Trophoblast cell (in vitro differentiated cells and primary cell): ENCODE measurements at regions not wholly inside any gene's neighbourhood (a gene's known extent, or its start where the extent isn't known, plus 50 kb on each side); places are given as distances from the start of the nearest gene placed in this dataset.

Experiments
- DNase-seq, 2 donors: peaks; one replicate each; pipeline ENCODE4 v3.0.0-alpha.2; 2016
- H2AFZ ChIP-seq: 2 replicates; pipeline ENCODE4 v1.6.1; 2013; ENCODE audit warnings: low read length, moderate library complexity, mild to moderate bottlenecking; ENCODE audit not compliant: insufficient read depth, poor library complexity
- H2AK5ac ChIP-seq: 2 replicates; pipeline ENCODE4 v1.6.1; 2013; ENCODE audit warnings: mild to moderate bottlenecking, low read length
- H2BK120ac ChIP-seq: 2 replicates; pipeline ENCODE4 v1.6.1; 2013; ENCODE audit warnings: low read length, mild to moderate bottlenecking, moderate library complexity; ENCODE audit not compliant: insufficient read depth, poor library complexity
- H2BK12ac ChIP-seq: 2 replicates; pipeline ENCODE4 v1.6.1; 2013; ENCODE audit warnings: mild to moderate bottlenecking, low read length, moderate library complexity
- H2BK5ac ChIP-seq: 2 replicates; pipeline ENCODE4 v1.6.1; 2013; ENCODE audit warnings: low read length, low read depth, moderate library complexity, mild to moderate bottlenecking; ENCODE audit not compliant: poor library complexity
- H3K14ac ChIP-seq: 2 replicates; pipeline ENCODE4 v1.6.1; 2013; ENCODE audit warnings: mild to moderate bottlenecking, low read length
- H3K18ac ChIP-seq: 2 replicates; pipeline ENCODE4 v1.6.1; 2013; ENCODE audit warnings: mild to moderate bottlenecking, low read length
- H3K23ac ChIP-seq: 2 replicates; pipeline ENCODE4 v1.6.1; 2013; ENCODE audit warnings: low read length
- H3K27ac ChIP-seq: 2 replicates; pipeline ENCODE4 v1.5.1; 2013; ENCODE audit warnings: low read depth, mild to moderate bottlenecking, inconsistent platforms, low read length, moderate library complexity
- H3K27me3 ChIP-seq: 2 replicates; pipeline ENCODE4 v1.6.1; 2013; ENCODE audit warnings: inconsistent platforms, mild to moderate bottlenecking, low read length, moderate library complexity; ENCODE audit not compliant: insufficient read depth
- H3K36me3 ChIP-seq, 2 experiments: 1 replicate in 1 of 2; 2 replicates in 1 of 2; pipeline ENCODE4 v1.6.1; 2013; ENCODE audit warnings: low read length in 2 of 2, mild to moderate bottlenecking in 2 of 2, moderate library complexity in 1 of 2; ENCODE audit not compliant: insufficient read depth in 2 of 2, control insufficient read depth in 1 of 2
- H3K4ac ChIP-seq: 2 replicates; pipeline ENCODE4 v1.6.1; 2013; ENCODE audit warnings: low read depth, mild to moderate bottlenecking, low read length, moderate library complexity
- H3K4me1 ChIP-seq, 2 experiments: 1 replicate in 1 of 2; 2 replicates in 1 of 2; pipeline ENCODE4 v1.6.1; 2013; ENCODE audit warnings: low read length in 2 of 2, mild to moderate bottlenecking in 2 of 2, moderate library complexity in 1 of 2; ENCODE audit not compliant: insufficient read depth in 2 of 2, control insufficient read depth in 1 of 2
- H3K4me2 ChIP-seq: 2 replicates; pipeline ENCODE4 v1.6.1; 2013; ENCODE audit warnings: inconsistent platforms, mild to moderate bottlenecking, low read length, moderate library complexity
- H3K4me3 ChIP-seq: 2 replicates; pipeline ENCODE4 v1.5.1; 2013; ENCODE audit warnings: mild to moderate bottlenecking, low read depth, low read length, inconsistent platforms
- H3K79me1 ChIP-seq: one replicate; pipeline ENCODE4 v1.6.1; 2013; ENCODE audit warnings: low read length
- H3K79me2 ChIP-seq: 2 replicates; pipeline ENCODE4 v1.6.1; 2013; ENCODE audit warnings: low read length, mild to moderate bottlenecking; ENCODE audit not compliant: control insufficient read depth, insufficient read depth, poor library complexity
- H3K9ac ChIP-seq: 2 replicates; pipeline ENCODE4 v1.6.1; 2013; ENCODE audit warnings: mild to moderate bottlenecking, low read length
- H3K9me3 ChIP-seq: 2 replicates; pipeline ENCODE4 v1.6.1; 2013; ENCODE audit warnings: low read depth, mild to moderate bottlenecking, control low read depth, inconsistent platforms, low read length; ENCODE audit not compliant: insufficient read depth
- H4K12ac ChIP-seq: 2 replicates; pipeline ENCODE4 v1.6.1; 2013; ENCODE audit warnings: low read depth, mild to moderate bottlenecking, low read length, moderate library complexity
- H4K8ac ChIP-seq: 2 replicates; pipeline ENCODE4 v1.6.1; 2013; ENCODE audit warnings: low read depth, mild to moderate bottlenecking, low read length, moderate library complexity
- H4K91ac ChIP-seq: one replicate; pipeline ENCODE4 v1.6.1; 2013; ENCODE audit warnings: low read depth, mild to moderate bottlenecking, low read length, moderate library complexity
- WGBS: extraction: QIAGEN DNeasy Blood & Tissue Kit; methylation state at CpG from one replicate; pipeline ENCODE4 v1.1.7; 2013; ENCODE audit warnings: missing lambda C conversion rate; ENCODE audit not compliant: insufficient read length, insufficient coverage; ENCODE audit errors: extremely low coverage; 5-methylcytosine and 5-hydroxymethylcytosine counted together

DNA sequence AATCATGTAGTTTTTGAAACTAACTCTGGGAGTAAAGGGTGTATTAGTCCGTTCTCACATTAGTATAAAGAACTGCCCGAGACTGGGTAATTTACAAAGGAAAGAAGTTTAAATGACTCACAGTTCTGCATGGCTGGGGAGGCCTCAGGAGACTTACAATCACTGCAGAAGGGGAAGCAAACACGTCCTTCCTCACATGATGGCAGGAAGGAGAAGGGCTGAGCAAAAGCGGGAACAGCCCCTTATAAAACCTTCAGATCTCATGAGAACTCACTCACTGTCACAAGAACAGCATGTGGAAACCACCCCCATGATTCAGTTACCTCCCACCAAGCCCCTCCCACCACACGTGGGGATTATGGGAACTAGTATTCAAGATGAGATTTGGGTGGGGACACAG lies 256.5 kb upstream of the TNRC6C start:
- peaks cover 17% of the 10 kb centered on the region for H3K9me3 ChIP-seq
- no peaks in the 10 kb centered on the region for H3K79me1 ChIP-seq
- H4K12ac ChIP-seq = no peak overlapping the region
- H3K4me3 ChIP-seq = no peak overlapping the region
- no peak overlapping the region for H3K23ac ChIP-seq
- no peak overlapping the region for H2BK12ac ChIP-seq
- H4K91ac ChIP-seq = no peak overlapping the region
- H3K4ac ChIP-seq = no peak overlapping the region
- H2AK5ac ChIP-seq = no peak overlapping the region
- H3K9ac ChIP-seq = no peak overlapping the region
- no peaks in the 10 kb centered on the region for H3K79me2 ChIP-seq
- no peak overlapping the region for H4K8ac ChIP-seq
- H2BK5ac ChIP-seq = no peak overlapping the region
- H3K27me3 ChIP-seq = peaks cover 7% of the 10 kb centered on the region
- H3K14ac ChIP-seq = no peak overlapping the region
- H3K18ac ChIP-seq = no peak overlapping the region
- no peak overlapping the region for H3K4me2 ChIP-seq
- no peak overlapping the region for H2AFZ ChIP-seq
- H3K36me3 ChIP-seq = no peaks in the 10 kb centered on the region
- H2BK120ac ChIP-seq = no peak overlapping the region
- WGBS = no CpG with 5 or more reads among the region's 5 CpGs
- H3K4me1 ChIP-seq = no peaks in the 10 kb centered on the region
- H3K27ac ChIP-seq = no peak overlapping the region
- no peak for DNase-seq

GRCh38 chr17:77704048-77704815 lies 254.3 kb upstream of the TNRC6C start:
- no peak overlapping the region for H3K4me3 ChIP-seq

DNA sequence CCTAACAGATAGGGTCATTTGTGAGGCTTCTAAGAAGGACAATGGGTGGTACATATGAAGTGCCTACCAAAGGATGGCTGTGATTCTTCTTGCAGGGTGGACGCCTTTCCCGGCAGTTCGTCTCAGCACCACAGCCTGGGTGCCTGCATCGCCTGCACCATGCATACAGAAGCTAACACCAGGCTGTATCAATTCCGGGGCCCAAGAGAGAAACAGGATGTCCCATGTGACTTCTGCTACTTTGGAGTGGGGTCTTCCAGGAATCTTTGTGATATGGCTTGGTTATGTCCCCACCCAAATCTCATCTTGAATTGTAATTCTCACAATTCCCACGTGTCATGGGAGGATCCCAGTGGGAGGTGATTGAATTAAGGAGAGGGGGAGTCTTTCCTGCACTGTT lies 251.6 kb upstream of the TNRC6C start:
- H3K4me2 ChIP-seq = no peak overlapping the region
- H3K23ac ChIP-seq = no peak overlapping the region

More at GRCh38 chr17:77704048-77704815, 254.3 kb upstream of the TNRC6C start:
- Histone ChIP-seq H3K27me3 (no peaks in the 10 kb centered on the region), H3K4ac (no peak overlapping the region), H3K14ac (no peak overlapping the region), H3K27ac (no peak overlapping the region), H4K12ac (no peak overlapping the region), H4K8ac (no peak overlapping the region), H3K4me2 (no peak overlapping the region), H3K23ac (no peak overlapping the region), H3K79me2 (no peaks in the 10 kb centered on the region), H2AFZ (no peak overlapping the region), H3K4me1 (no peaks in the 10 kb centered on the region), H2BK12ac (no peak overlapping the region), H2BK120ac (no peak overlapping the region), H3K79me1 (no peaks in the 10 kb centered on the region), H2AK5ac (no peak overlapping the region), H2BK5ac (no peak overlapping the region), H3K18ac (no peak overlapping the region), H3K9ac (no peak overlapping the region), H3K36me3 (no peaks in the 10 kb centered on the region), H3K9me3 (peaks cover 19% of the 10 kb centered on the region), H4K91ac (no peak overlapping the region)
- WGBS = no CpG with 5 or more reads among the region's 4 CpGs
- no peak for DNase-seq

DNA sequence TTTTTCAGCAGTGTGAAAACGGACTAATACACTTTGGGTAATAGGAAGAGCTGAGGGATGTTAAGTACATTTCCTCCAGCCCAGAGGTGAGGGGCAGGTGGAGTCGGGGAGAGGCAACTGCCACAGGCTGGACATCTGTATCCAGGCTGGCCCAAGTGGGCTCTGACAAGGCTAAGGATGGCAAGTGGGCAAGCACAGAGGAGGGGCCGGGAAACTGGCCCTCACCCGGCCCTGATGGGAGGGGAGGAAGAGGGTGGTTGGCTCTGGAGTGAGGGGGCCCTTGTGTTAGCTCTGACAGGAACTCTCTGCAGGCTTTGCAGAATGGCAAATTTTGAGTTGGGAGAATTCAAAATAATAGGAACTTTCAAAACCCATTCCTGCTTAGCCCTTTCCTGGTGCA lies 251.0 kb upstream of the TNRC6C start:
- WGBS = no CpG with 5 or more reads among the region's 4 CpGs
- H4K91ac ChIP-seq = no peak overlapping the region
- H4K12ac ChIP-seq = no peak overlapping the region
- no peak overlapping the region for H3K9ac ChIP-seq
- no peaks in the 10 kb centered on the region for H3K4me1 ChIP-seq
- no peak overlapping the region for H3K18ac ChIP-seq
- no peak overlapping the region for H3K4ac ChIP-seq
- no peaks in the 10 kb centered on the region for H3K27me3 ChIP-seq
- H2AFZ ChIP-seq = no peak overlapping the region
- no peak overlapping the region for H2BK120ac ChIP-seq
- no peak overlapping the region for H3K4me2 ChIP-seq
- H3K14ac ChIP-seq = no peak overlapping the region
- no peaks in the 10 kb centered on the region for H3K79me1 ChIP-seq
- H3K9me3 ChIP-seq = peaks cover 17% of the 10 kb centered on the region
- no peak overlapping the region for H3K4me3 ChIP-seq
- H3K36me3 ChIP-seq = no peaks in the 10 kb centered on the region
- H3K79me2 ChIP-seq = no peaks in the 10 kb centered on the region
- no peak for DNase-seq
- H2AK5ac ChIP-seq = no peak overlapping the region
- no peak overlapping the region for H4K8ac ChIP-seq
- no peak overlapping the region for H2BK12ac ChIP-seq
- no peak overlapping the region for H3K23ac ChIP-seq
- no peak overlapping the region for H2BK5ac ChIP-seq
- no peak overlapping the region for H3K27ac ChIP-seq

More for the DNA sequence above, 251.6 kb upstream of the TNRC6C start:
- no peaks in the 10 kb centered on the region for H3K27me3 ChIP-seq
- peaks cover 17% of the 10 kb centered on the region for H3K9me3 ChIP-seq
- H2BK120ac ChIP-seq = no peak overlapping the region
- no CpG with 5 or more reads among the region's 6 CpGs for WGBS
- H2BK5ac ChIP-seq = no peak overlapping the region
- H4K12ac ChIP-seq = no peak overlapping the region
- DNase-seq = no peak
- no peaks in the 10 kb centered on the region for H3K79me1 ChIP-seq
- no peak overlapping the region for H2AK5ac ChIP-seq
- H3K9ac ChIP-seq = no peak overlapping the region
- H3K4ac ChIP-seq = no peak overlapping the region
- no peak overlapping the region for H2BK12ac ChIP-seq
- H3K79me2 ChIP-seq = no peaks in the 10 kb centered on the region
- H4K91ac ChIP-seq = no peak overlapping the region
- no peak overlapping the region for H3K27ac ChIP-seq
- H3K36me3 ChIP-seq = no peaks in the 10 kb centered on the region
- H3K4me1 ChIP-seq = no peaks in the 10 kb centered on the region
- no peak overlapping the region for H3K18ac ChIP-seq
- no peak overlapping the region for H4K8ac ChIP-seq
- no peak overlapping the region for H3K4me3 ChIP-seq
- no peak overlapping the region for H2AFZ ChIP-seq
- H3K14ac ChIP-seq = no peak overlapping the region
